ENCODE measurements at regions not wholly inside any gene's neighbourhood (a gene's known extent, or its start where the extent isn't known, plus 50 kb on each side); places are given as distances from the start of the nearest gene placed in this dataset.

- Histone ChIP-seq H4K8ac (ENCODE audit: extremely low read depth, insufficient read depth, low read length) (no peak overlapping the region), H3K4me2 (ENCODE audit: insufficient read depth in 1 of 2, low read depth in 2 of 2, low read length in 2 of 2) (no peak overlapping the region), H3K14ac (ENCODE audit: insufficient read length) (no peak overlapping the region), H4K20me1 (replicated peaks in 1 of 2; ENCODE audit: control insufficient read depth in 1 of 2, insufficient read depth in 2 of 2, low read length in 2 of 2) (no peaks in the 10 kb centered on the region), H2BK5ac (ENCODE audit: low read depth, low read length) (no peak overlapping the region), H3K36me3 (ENCODE audit: control insufficient read depth in 2 of 4, insufficient read depth in 4 of 4, low read length in 3 of 4) (no peaks in the 10 kb centered on the region), H3K23ac (ENCODE audit: insufficient read length) (no peak overlapping the region), H4K5ac (ENCODE audit: insufficient read length, low read depth, low read length) (no peak overlapping the region), H4K91ac (replicated peaks; ENCODE audit: insufficient read length, low read length) (no peak overlapping the region), H3K18ac (ENCODE audit: extremely low read depth, low read length) (no peak overlapping the region), H3K56ac (replicated peaks; ENCODE audit: insufficient read length, low read depth, low read length) (no peak overlapping the region), H2AK5ac (ENCODE audit: low read depth, low read length) (no peak overlapping the region), H2BK12ac (ENCODE audit: low read depth, low read length) (no peak overlapping the region), H2BK120ac (replicated peaks; ENCODE audit: low read depth, low read length) (no peak overlapping the region), H3K27me3 (replicated peaks in 1 of 4; ENCODE audit: control insufficient read depth in 3 of 4, extremely low read depth in 1 of 4, insufficient read depth in 3 of 4, low read length in 3 of 4) (no peaks in the 10 kb centered on the region), H2AFZ (ENCODE audit: low read length) (no peak overlapping the region), H3K27ac (ENCODE audit: low read depth, low read length) (no peak overlapping the region), H2BK15ac (ENCODE audit: low read length) (no peak overlapping the region), H3K79me2 (ENCODE audit: control insufficient read depth in 1 of 2, insufficient read depth in 2 of 2, low read length in 2 of 2) (no peaks in the 10 kb centered on the region), H3K23me2 (ENCODE audit: low read depth, low read length) (no peaks in the 10 kb centered on the region), H3K4ac (replicated peaks; ENCODE audit: insufficient read length, low read depth, low read length) (no peak overlapping the region), H3K9me3 (ENCODE audit: insufficient read depth in 2 of 2, low read depth in 1 of 2, low read length in 1 of 2) (peaks cover 6 to 8% of the 10 kb centered on the region in 2 experiments; a peak in 3 of 4 replicates), H3K4me3 (ENCODE audit: extremely low read depth in 1 of 4, insufficient read depth in 2 of 4, low read depth in 3 of 4, low read length in 4 of 4) (no peak overlapping the region), H3K4me1 (replicated peaks in 1 of 4; ENCODE audit: control insufficient read depth in 3 of 4, insufficient read depth in 4 of 4, low read length in 3 of 4) (no peaks in the 10 kb centered on the region), H3K79me1 (ENCODE audit: low read depth, low read length) (no peaks in the 10 kb centered on the region), H2BK20ac (ENCODE audit: low read length) (no peak overlapping the region), H3K9ac (replicated peaks in 1 of 4; ENCODE audit: extremely low read depth in 1 of 4, low read depth in 3 of 4, low read length in 3 of 4) (no peak overlapping the region)
- FAIRE-seq (no peak), DNase-seq (ENCODE audit: low read depth in 1 of 2, low spot score in 2 of 2) (no peak)
- CTCF ChIA-PET (ENCODE audit: partially characterized antibody) = no interaction called here
- POLR2A ChIA-PET (ENCODE audit: partially characterized antibody) = no interaction called here
- TF ChIP-seq RBBP5 (IDR thresholded peaks at IDR 0.05; ENCODE audit: borderline replicate concordance, low read depth, low read length) (no peak), USF2 (IDR thresholded peaks at IDR 0.05; ENCODE audit: low read length) (no peak), ATF2 (IDR thresholded peaks at IDR 0.05; ENCODE audit: low read length) (no peak), GABPA (IDR thresholded peaks at IDR 0.05; ENCODE audit: borderline replicate concordance, insufficient read depth, low read length) (no peak), SIN3A (conservative IDR thresholded peaks at IDR 0.05 in 1 of 2, IDR thresholded peaks at IDR 0.05 in 1 of 2; ENCODE audit: low read depth in 1 of 2, low read length in 2 of 2) (no peak), RFX5 (IDR thresholded peaks at IDR 0.05; ENCODE audit: borderline replicate concordance, low read depth, low read length) (no peak), TAF1 (IDR thresholded peaks at IDR 0.05; ENCODE audit: low read depth, low read length) (no peak), EP300 (IDR thresholded peaks at IDR 0.05; ENCODE audit: borderline replicate concordance in 1 of 2, low read depth in 2 of 2, low read length in 2 of 2) (no peak), SUZ12 (IDR thresholded peaks at IDR 0.05; ENCODE audit: low read length) (no peak), CHD2 (IDR thresholded peaks at IDR 0.05; ENCODE audit: low read length) (no peak), SP2 (IDR thresholded peaks at IDR 0.05; ENCODE audit: low read length) (no peak), JUND (IDR thresholded peaks at IDR 0.05; ENCODE audit: low read length) (no peak), CREB1 (IDR thresholded peaks at IDR 0.05) (no peak), SP1 (IDR thresholded peaks at IDR 0.05; ENCODE audit: low read depth, low read length) (no peak)
Measured at GRCh38 chr3:103614719-103615118, 1179.9 kb downstream of the ZPLD1 start.
